GM12875 (cell line): ENCODE measurements at regions not wholly inside any gene's neighbourhood (a gene's known extent, or its start where the extent isn't known, plus 50 kb on each side); places are given as distances from the start of the nearest gene placed in this dataset.

Source experiments
- H3K4me3 ChIP-seq: one replicate; pipeline ENCODE4 v1.5.1; 2011; ENCODE audit warnings: low read depth, low read length, control low read depth
- CTCF ChIP-seq: IDR thresholded peaks from 2 replicates; pipeline ENCODE4 v1.5.1; 2011; ENCODE audit warnings: low read depth, mild to moderate bottlenecking, control low read depth, inconsistent platforms, low read length, moderate library complexity, borderline replicate concordance; ENCODE audit not compliant: insufficient read depth

- TF ChIP-seq CTCF = no peak
- H3K4me3 ChIP-seq = no peak overlapping the region
Observed at GRCh38 chr10:83312570-83312969, 826.7 kb upstream of the GHITM start.

- TF ChIP-seq CTCF = no peak
- no peak overlapping the region for H3K4me3 ChIP-seq
Observed at GRCh38 chr10:83332690-83333089, 806.6 kb upstream of the GHITM start.

- H3K4me3 ChIP-seq = no peak overlapping the region
- no peak for TF ChIP-seq CTCF
Observed at GRCh38 chr10:83333566-83333965, 805.7 kb upstream of the GHITM start.

- TF ChIP-seq CTCF = no peak
- no peak overlapping the region for H3K4me3 ChIP-seq
Observed at GRCh38 chr10:83343676-83344075, 795.6 kb upstream of the GHITM start.

- no peak overlapping the region for H3K4me3 ChIP-seq
- no peak for TF ChIP-seq CTCF
Observed at GRCh38 chr10:83346266-83346910, 792.9 kb upstream of the GHITM start.

GRCh38 chr10:83352588-83352987 lies 786.7 kb upstream of the GHITM start:
- no peak overlapping the region for H3K4me3 ChIP-seq
- TF ChIP-seq CTCF = no peak

- H3K4me3 ChIP-seq = no peak overlapping the region
Observed at GRCh38 chr10:83354456-83354855, 784.9 kb upstream of the GHITM start.

More at GRCh38 chr10:83354456-83354855, 784.9 kb upstream of the GHITM start:
- no peak for TF ChIP-seq CTCF
